GM18505 (cell line): ENCODE measurements at regions not wholly inside any gene's neighbourhood (a gene's known extent, or its start where the extent isn't known, plus 50 kb on each side); places are given as distances from the start of the nearest gene placed in this dataset.

ENCODE experiments used
- ATAC-seq: cut with Tn5 transposase; IDR thresholded peaks from one replicate; pipeline ENCODE4 v1.9.1; 2021; ENCODE audit not compliant: unreplicated experiment
- POLR2A ChIP-seq: IDR thresholded peaks from 4 replicates; pipeline ENCODE4 v1.6.1; 2011; ENCODE audit warnings: borderline replicate concordance; ENCODE audit not compliant: insufficient read depth, insufficient read length; ENCODE audit errors: extremely low read depth

DNA sequence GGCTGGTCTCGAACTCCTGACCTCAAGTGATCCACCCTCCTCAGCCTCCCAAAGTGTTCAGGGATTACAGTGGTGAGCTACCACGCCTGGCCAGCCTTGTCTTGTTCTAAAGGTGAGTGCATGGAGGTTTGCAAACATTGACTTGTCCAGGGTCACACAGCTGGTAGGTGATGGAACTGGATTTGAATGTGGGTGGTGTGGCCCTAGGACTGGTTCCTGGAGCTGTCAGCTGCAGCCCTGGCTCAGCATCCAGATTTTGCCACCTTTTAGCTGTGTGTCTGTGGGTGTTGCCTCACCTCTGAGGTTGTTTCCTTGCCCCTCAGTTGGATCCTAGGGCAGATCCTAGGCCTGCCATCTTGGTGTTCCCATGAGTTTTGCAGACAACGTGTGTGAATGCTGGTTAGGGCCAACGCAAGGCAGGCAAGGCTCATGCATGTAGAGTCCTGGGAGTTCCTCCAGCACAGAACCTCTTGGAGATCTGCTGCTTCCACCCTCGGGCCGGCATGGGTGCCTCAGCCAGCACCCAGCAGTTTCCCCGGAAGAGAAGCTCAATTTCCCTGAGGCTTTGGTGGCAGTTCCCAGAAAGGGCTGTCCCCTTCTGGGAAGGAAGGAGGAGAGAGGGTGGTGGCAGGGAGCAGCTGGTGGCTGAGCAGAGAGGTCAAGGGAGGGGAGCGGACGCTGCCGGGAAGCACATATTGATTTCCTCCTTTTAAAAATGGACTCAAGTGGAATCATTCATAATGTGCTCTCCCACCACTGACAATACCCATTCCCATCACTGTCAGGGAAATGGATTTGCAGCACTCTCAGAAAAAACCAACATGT is 127.6 kb upstream of the HS6ST1 start:
- TF ChIP-seq POLR2A: no peak
- no peak for ATAC-seq

GRCh38 chr2:128446874-128447537 is 128.3 kb upstream of the HS6ST1 start:
- ATAC-seq: no peak

DNA sequence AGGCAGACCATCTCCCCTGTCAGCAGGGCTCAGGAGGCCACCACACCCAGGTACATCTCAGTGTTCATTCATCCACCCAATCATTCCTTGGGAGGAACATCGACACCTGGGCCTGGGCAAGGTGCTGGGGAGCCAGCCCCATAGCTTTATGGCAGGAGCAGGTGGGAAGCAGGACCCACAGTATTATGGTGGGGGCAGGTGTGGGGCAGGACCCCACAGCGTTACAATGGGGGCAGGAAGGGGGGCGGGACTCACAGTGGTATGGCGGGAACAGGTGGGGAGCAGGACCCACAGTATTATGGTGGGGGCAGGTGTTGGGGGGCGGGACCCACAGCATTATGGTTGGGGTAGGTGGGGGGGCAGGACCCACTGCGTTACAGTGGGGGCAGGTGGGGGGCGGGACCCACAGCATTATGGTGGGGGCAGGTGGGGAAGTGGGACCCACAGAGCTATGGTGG is 128.9 kb upstream of the HS6ST1 start:
- ATAC-seq: no peak
- no peak for TF ChIP-seq POLR2A

More at GRCh38 chr2:128446874-128447537, 128.3 kb upstream of the HS6ST1 start:
- no peak for TF ChIP-seq POLR2A

DNA sequence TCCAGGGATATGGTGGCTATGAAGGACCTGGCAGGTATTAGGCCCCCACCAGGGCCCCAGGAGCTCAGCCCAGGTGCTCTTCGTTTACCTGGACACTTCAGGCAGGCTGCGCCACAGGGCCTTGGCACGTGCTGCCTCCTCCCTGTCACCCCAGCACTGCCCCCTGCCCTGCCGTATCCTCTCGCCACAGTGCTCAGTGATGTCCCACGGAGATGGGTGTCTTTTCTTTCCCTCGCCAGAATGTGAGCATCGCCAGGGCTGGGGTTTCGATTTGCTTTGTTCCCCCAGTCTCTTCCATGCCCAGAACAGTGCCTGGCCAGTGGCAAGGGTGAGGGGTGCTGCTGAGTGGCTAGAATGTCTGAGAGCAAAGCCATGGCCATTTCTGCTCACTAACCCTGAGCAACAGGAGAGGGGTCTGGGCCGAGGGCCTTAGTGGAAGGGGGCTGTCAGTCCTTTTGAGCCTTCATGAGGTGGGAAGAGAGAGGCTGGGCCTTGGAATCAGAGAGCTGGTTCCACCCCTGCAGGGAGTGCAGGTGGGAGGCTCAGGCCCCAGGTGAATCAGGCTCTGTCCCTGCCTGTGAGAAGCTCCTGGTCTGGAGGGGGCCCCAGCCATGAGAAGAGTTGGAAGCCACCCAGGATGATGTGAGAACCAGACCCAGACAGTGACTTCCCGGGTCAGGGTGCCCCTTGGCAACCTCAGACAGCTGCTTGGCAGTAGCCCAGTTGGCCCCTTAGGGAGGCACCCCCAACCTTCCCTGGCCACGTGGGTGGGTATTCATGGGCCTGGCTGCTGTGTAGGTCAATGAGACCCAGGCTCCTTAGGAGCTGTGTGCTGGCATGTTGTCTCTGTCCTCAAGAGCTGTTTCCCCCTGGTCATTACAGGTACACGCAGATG is 129.9 kb upstream of the HS6ST1 start:
- TF ChIP-seq POLR2A: no peak
- no peak for ATAC-seq

- ATAC-seq: no peak
- TF ChIP-seq POLR2A: no peak
Measured at GRCh38 chr2:128449226-128450061, 130.8 kb upstream of the HS6ST1 start.

DNA sequence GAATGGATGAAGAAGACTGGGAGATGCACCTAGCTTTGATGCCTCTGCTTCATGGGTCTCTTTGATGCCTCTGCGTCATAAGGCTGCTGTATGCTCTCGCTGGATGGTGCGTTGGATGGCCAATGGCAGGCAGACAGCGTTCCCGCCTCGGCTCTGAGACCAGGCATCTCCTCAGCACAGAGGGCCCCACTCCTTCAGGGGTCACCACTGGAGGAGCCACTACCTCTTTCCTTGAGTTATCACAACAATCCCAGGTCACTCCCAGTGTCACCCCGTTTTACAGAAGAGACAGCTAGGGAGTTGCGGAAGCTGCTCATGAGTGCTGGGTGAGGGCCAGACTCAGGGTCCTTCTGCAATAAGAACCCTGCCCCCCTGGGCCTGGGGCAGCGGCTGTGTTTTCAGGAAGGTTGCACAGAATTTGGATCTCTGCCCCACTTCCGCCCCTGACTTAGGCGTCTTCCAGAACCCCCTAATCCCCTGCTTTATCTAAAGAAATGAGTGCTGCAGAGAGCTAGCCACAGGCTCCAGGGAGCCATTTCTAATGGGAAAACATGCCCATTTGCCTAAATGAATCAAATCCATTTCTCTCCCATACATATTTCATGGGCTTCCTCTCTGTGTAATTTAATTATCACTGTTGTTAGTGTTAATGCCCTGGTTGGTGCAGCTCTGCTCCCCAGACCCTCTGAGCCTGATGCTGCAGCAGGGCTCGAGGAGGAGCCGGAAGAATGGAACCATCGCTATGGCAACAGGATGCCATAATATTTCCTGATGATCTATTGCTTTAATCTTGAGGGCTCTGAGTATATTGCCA is 131.8 kb upstream of the HS6ST1 start:
- ATAC-seq: no peak
- no peak for TF ChIP-seq POLR2A

- no peak for ATAC-seq
- TF ChIP-seq POLR2A: no peak
Measured at GRCh38 chr2:128451084-128452023, 132.7 kb upstream of the HS6ST1 start.

DNA sequence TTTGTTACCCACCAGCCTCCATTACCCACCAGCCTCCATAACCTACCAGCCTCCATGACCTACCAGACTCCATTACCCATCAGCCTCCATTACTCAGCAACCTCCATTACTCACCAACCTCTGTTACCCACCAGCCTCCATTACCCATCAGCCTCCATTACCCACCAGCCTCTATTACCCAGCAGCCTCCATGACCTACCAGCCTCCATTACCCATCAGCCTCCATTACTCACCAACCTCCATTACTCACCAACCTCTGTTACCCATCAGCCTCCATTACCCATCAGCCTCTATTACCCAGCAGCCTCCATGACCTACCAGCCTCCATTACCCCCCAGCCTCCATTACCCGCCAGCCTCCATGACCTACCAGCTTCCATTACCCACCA is 133.3 kb upstream of the HS6ST1 start:
- TF ChIP-seq POLR2A: no peak
- ATAC-seq: no peak

- TF ChIP-seq POLR2A: no peak
- no peak for ATAC-seq
Measured at GRCh38 chr2:128452536-128453530, 134.2 kb upstream of the HS6ST1 start.
